Stimulated activated CD8-positive, alpha-beta memory T cell treated with anti-CD3 and anti-CD28 coated beads, Interleukin-4, amount 100 ng/mL, for 1 hour (primary cell): ENCODE measurements at regions not wholly inside any gene's neighbourhood (a gene's known extent, or its start where the extent isn't known, plus 50 kb on each side); places are given as distances from the start of the nearest gene placed in this dataset.

ENCODE experiments used
- DNase-seq, 2 donors: peaks; one replicate each; pipeline ENCODE4 v3.0.0-alpha.2; 2020; ENCODE audit warnings: low read depth in 2 of 2, low spot score in 1 of 2

DNA sequence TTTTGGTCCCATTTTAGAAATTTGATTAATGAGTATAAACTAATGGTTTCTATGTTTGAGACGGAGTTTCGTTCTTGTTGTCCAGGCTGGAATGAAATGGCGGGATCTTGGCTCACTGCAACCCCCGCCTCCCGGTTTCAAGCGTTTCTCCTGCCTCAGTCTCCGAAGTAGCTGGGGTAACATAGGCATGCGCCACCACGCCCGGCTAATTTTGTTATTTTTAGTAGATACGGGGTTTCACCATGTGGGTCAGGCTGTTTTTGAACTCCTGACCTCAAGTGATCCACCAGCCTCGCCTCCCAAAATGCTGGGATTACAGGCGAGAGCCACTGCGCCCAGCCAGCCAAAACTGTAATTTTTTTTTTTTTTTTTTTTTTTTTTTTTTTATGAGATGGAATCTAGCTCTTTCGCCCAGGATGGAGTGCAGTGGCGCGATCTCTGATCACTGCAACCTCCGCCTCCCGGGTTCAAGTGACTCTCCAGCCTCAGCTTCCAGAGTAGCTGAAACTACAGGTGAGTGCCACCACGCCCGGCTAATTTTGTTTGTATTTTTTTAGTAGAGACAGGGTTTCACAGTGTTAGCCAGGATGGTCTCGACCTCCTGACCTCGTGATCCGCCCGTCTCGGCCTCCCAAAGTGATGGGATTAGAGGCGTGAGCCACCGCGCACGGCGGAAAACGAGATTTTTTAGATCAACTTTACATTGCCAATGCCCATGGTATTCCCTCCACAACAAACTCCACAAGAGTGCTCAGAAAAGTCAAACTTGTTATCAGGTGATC is 127.8 kb downstream of the HFE start:
- DNase-seq: no peak

DNA sequence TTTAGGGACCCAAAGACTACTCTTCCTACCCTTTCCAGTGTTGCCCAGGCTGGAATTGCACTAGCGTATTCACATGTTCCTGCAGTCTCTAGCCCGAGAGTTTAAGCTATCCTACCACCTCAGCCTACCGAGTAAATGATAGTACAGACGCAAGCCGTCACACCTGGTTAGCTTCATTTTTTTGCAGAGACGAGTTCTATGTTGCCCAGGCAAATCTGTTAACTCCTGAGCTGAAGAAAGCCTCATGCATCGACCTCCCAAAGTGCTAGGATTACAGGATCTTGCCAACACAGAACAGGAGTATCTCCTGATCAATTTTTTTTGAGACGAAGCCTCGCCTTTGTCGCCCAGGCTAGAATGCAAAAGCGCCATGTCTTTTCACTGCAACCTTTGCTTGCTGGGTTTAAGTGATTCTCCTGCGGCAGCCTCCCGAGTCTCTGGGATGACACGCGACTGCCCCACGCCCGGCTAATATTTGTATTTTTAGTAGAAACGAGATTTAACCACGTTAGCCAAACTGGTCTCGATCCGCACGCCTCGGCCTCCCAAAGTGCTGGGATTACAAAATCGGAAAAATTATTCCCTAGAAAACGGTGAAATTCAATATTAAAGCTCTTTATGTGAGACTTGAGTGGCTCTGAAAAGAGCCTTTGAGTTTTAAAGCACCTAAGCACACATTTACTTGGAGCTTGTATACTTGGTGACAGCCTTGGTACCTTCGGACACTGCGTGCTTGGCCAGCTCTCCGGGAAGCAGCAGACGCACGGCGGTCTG is 128.5 kb downstream of the HFE start:
- no peak for DNase-seq

DNA sequence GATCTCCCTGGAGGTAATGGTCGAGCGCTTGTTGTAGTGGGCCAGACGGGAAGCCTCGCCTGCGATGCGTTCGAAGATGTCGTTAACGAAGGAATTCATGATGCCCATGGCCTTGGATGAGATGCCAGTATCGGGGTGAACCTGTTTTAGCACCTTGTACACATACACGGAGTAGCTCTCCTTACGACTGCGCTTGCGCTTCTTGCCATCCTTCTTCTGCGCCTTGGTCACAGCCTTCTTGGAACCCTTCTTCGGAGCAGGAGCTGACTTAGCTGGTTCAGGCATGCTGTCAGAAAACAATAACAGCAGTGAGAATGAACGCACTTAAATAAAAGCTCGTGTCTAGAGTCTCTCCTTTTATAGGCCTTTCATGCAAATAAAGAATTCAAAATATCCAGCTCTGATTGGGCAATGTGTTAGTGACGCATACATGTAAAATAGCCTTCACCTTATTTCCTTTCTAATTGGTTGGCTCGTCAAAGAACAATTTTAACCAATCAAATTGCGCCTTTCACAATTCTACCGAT is 129.2 kb downstream of the HFE start:
- DNase-seq: peak in 1 of 2 donors; percentile 45

DNA sequence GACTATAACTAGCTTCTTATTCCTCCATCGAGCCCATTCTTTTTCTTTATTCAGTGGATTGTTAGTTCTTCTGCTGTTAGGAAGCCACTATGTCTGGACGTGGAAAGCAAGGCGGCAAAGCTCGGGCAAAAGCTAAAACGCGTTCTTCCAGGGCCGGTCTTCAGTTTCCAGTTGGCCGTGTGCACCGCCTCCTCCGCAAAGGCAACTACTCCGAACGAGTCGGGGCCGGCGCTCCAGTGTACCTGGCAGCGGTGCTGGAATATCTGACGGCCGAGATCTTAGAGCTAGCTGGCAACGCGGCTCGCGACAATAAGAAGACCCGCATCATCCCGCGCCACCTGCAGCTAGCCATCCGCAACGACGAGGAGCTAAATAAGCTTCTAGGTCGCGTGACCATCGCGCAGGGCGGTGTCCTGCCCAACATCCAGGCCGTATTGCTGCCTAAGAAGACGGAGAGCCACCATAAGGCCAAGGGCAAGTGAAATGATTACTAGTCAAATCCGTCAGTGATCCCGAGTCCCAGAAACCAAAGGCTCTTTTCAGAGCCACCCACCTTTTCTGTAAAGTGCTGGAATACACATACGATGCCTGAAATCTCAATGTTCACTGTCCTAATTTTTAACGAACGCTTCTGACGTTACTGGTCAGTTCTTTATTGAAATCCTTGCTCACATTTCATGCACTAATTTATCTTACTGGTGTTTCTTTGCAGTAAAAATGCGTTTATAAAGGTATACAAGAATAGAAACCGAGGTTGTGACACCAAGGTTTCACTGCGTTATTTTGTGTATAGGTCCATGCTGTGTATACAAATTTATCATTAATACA is 129.9 kb downstream of the HFE start:
- peak in 1 of 2 donors; percentile 62 for DNase-seq

DNA sequence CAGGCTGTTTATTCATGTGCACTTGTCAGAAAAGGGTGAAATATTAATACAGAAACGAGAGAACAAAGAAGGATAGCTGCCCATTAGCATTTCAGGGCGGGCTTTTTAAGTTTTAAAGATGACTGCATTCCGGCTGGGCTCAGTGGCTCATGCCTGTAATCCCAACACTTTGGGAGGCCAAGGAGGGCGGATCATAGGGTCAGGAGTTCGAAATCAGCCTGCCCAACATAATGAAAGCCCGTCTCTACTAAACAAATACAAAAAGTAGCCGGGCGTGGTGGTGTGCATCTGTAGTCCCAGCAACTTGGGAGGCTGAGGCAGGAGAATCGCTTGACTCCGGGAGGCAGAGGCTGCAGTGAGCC is 130.5 kb downstream of the HFE start:
- no peak for DNase-seq

DNA sequence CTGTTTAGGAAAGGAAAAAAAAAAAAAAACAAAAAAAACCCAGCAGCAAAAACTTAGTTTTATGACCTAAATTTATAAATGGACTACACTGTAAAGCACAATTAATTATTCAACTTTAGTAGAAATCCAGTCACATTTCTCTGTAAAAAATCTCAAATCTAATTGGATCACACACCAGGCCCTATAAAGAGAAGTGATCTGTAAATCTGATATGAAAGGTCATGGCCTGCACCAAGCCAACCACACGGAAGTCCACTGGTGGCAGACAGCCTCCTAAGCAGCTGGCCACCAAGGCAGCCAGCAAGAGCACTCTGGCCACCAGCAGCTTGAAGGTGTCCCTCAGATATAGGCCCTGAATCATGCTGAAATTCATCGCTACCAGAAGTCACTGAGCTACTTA is 131.6 kb downstream of the HFE start:
- no peak for DNase-seq

DNA sequence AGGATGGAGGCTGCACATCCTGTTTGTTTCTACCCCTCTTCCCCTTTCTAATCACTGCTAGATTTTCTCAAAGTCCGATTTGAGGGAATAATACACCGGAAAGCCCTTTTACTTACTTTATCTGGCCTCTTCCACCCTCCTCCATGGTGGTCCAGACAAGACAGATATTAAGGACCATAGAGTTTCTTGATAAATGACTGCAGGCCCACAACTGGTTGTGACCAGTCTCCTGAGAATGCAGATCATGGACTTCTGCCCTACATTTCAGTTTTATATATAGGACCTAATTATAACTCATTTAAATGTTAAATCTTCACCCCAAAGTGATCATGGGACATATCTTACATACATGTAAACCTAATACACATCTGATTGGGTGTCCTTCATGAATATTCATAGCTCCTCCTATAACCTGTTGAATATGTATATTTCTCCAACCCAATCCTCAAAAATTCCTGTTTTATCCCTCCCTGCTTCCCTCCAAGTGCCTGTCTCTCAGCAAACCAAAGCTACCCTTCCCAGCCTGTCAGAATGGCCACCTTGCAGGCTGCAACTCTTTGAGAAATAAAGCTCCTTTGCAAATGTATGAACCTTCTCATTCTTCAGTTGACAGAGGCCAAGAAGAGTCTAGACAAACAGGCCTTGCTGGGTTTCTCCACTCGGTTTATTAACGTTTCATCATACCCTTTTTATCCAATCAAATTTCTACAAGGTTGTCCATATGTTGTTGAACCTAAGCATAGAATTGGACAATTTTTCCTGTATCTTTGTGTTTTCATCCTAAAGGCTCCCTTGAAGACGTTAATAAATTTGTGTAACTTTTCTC is 133.1 kb downstream of the HFE start:
- no peak for DNase-seq

DNA sequence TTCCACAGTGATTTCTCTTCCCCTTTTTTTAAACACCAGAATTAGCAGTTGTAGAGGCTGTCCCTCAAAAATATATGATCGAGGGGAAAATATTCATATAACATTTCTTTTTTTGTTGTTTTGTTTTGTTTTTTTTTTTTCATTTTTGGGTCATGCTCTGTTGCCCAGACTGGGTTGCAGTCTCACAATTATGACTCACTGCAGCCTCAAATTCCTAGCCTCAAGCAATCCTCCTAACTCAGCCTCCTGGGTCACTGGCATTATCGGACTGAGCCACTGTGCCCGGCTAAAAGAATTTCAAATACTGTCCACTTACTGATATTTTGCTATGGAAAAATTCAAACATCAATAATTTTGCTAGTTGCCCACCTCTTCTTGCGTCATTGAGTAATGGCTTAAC is 134.0 kb downstream of the HFE start:
- DNase-seq: no peak

DNA sequence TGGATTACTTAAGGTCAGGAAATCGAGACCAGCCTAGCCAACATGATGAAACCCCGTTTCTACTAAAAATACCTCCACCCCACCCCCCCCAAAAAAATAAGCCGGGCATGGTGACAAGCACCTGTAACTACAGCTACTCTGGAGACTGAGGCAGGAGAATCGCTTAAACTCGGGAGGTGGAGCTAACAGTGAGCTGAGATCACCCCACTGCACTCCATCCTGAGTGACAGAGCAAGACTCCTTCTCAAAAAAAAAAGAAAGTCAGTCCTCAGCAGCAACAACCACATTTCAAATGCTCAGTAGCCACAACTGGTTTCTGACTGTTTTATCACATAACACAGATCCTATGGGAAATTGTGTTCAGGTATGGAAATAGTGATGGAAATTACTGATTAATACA is 135.3 kb downstream of the HFE start:
- no peak for DNase-seq

DNA sequence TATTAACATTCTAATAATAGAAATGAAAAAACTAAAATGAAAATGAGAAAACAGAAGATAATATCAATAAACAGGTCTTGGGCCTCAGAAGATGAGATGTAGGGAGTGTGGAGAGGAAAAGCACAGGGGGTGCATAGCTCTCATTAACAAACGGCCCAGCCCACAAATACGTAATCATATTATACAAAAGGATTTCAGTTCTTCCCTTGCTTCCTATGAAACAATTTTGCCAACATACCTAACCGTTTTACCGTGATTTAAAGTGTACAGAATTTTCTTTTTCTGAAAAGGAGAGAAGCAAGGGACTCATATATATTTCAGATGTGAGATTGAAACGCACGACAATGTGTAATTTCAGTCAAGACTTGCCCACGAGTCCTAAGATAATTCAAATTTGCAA is 136.0 kb downstream of the HFE start:
- no peak for DNase-seq

DNA sequence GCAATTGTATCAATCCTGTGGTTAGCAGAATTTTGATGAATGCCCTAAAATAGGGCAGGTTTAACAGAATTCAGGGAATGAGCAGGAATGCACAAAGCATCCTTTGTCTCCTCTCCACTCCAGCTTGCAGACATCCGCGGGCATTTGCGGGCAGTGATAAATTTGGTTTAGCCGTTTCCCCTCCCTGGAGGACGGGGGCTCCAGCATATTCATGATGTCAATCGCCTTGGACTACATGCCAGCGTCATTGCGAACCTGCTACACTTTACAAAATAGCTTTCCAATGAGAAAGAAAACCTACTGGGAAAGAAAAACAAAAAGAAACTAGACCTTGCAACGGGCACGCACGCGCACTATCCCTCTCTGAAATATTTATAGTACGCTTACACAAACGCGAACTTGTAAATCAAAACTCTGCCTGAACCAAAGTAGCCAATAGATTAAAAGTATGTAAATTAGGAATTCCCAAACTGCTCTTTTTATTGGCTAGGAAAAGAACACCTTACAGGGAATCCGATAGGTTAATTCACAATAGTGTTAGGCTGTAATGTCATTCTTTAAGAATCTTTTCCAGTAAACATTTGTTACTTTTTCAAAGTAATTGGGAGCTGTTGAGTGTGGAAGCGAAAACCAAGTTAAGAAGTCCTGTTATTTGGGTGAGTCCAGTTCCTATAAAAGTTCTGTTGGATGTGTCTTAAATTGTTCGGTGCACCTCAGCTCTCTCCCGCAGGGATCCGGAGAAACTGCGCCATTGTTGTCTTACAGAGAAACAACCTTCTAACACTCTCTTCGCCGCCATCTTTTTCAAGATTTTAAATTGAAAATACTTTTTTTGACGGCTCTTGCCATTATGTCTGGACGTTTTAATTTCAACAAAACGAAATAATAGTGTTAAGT is 136.7 kb downstream of the HFE start:
- no peak for DNase-seq

DNA sequence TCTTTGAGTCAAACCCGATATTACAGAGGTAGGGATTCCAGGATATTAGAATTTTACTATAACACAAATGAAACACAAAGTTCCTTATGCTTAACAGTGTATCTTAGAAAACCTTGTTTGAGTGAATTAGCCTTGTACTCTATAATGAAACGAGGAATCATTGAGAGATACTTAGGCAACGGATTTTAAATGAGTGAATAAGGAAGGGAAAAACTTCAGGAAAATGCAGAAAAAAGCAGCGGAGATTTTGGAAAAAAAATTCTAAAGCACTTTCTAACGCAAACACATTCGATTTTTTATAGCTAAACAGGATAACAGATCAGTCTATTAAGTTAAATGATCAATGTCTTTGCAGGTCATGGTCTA is 137.3 kb downstream of the HFE start:
- DNase-seq: no peak

DNA sequence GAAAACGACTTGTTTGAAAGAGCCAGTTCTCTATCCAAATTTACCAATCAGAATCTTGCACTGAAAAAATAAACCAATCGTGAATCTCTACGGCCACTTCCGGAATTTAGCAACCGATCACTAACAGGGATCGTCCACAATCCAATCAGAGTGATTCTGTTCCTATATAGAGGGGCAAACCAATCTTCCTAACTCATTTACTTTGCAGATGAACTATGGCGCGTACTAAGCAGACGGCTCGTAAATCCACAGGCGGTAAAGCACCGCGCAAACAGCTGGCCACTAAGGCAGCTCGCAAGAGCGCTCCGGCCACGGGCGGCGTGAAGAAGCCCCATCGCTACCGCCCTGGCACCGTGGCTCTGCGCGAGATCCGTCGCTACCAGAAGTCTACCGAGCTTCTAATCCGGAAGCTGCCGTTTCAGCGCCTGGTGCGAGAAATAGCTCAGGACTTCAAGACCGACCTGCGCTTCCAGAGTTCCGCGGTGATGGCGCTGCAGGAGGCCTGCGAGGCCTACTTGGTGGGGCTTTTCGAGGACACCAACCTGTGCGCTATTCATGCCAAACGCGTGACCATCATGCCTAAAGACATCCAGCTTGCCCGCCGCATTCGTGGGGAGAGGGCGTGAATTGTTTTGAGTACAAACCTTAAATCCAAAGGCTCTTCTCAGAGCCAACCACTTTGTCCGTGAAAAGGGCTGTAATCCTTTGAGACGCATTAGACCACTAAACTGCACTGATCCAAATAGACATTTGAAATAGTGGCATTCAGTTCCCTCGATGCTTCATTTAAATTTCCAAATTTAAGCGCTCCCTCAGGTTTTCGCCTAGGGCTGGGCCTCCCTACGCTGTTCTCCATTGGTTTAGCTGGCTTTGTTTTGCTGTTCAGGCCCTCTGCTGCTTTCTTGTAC is 138.0 kb downstream of the HFE start:
- DNase-seq: no peak

DNA sequence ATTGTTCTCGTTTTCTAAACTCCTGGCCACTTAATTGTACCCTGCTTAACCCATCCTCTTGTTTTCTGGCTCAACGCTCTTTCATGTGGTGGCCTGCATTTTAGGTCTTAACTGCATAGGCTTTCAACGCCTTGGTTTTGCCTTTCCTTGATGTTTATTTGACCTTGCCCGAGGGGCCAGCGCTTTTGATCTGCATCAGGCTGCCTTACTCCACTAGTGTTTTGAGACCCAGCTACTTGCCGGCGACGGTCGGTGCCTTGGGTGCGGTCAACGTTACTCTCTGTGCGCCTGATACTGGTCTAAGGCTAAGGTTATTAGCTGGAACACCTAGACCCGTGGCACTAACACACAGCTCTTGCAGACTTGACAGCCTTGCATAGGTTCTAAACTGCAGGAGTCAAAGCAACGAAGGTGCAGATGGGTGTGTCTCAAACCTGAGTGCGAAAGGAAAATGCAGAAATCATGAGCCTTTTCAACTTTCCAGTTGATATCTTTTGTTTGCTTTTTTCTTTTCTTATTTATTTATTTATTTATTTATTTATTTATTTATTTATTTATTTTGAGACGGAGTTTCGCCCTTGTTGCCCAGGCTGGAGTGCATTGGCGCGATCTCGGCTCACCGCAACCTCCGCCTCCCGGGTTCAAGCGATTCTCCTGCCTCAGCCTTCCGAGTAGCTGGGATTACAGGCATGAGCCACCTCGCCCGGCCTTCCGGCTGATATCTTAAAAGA is 138.8 kb downstream of the HFE start:
- DNase-seq: no peak

DNA sequence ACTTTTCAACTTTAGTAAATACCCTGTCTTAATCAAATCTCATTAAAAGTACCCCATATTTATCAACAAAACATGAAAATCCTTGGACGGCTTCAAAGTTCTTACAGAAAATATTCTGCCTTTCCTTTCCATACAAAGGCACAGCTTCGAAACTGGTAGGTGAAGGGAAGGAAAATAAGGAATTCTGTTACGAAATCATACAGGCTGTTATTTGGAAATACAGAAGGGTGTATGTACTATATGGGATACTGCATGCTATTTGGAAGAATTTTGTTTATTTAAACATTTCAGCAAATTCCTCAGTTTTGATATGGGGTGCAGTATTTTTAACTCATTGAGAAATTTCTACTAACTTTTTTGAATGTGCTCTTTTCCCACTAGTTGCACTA is 138.4 kb upstream of the BTN3A2 start:
- DNase-seq: no peak

DNA sequence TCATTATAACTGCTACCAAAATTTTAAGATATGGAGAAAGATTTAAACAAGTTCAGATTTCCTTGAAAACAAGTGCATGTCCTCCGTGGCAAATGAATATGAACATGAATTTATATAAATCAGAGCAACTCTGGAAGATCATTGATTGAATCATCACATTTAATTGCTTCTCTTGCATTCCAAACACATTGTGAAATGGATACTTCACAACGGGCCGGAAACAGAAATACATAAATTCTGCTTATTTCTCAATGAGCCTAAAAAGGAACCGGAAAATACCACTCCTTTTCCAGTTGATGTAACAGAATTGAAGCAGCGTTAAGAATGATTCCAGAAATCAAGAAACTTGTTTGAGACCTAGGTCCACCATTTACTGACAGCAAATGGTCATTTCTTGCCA is 134.6 kb upstream of the BTN3A2 start:
- no peak for DNase-seq

DNA sequence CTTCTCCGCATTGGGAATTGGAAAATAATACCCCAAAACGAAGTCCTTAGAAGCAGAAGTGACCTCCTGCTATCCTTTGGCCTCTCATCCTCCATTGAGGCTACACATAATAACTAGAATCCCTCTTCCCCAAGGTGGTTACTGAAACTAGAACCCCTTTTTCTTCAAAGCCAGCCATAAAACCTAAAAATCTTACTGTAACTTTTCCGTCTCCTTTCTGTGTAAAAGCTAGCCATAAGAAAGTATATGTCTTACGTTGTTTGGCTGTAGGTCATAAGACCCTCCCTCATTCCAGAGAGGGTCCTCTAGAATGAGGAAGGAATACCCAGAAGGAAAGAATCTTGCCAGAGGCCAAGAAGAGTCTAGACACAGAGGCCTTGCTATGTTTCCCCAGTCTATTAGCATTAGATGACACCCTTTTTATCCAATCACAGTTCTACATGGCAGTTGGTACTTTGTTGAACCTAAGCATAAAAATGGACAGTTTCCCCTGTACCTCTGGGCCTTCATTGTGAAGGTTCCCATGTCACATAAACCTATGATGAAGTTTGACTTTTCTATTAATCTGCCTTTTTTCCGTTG is 133.9 kb upstream of the BTN3A2 start:
- no peak for DNase-seq
